SIG-M5 treated with dmso at 0.1 percent for 504 hours (cell line): ENCODE measurements at regions not wholly inside any gene's neighbourhood (a gene's known extent, or its start where the extent isn't known, plus 50 kb on each side); places are given as distances from the start of the nearest gene placed in this dataset.
A peak's percentile ranks its signal among the peaks of the same experiment; 100 is the strongest.
"Not testable (repeated sequence)": the region's sequence is repeated elsewhere in the genome, so short reads cannot be mapped to it uniquely, and the experiment has no call there.

Source experiments
- DNase-seq: peaks from one replicate; lab custom pipeline; 2025; ENCODE audit not compliant: unreplicated experiment; lab: John Stamatoyannopoulos, UW

- DNase-seq: no peak
Observed at GRCh38 chr14:49249022-49249421, 337.2 kb downstream of the RPS29 start.

- not testable (repeated sequence) for DNase-seq
Observed at GRCh38 chr14:49243777-49244176, 342.4 kb downstream of the RPS29 start.

GRCh38 chr14:49240383-49240782 is 345.8 kb downstream of the RPS29 start:
- no peak for DNase-seq

GRCh38 chr14:49228552-49228951 is 357.6 kb downstream of the RPS29 start:
- no peak for DNase-seq

- no peak for DNase-seq
Observed at GRCh38 chr14:49221316-49221715, 364.9 kb downstream of the RPS29 start.

GRCh38 chr14:49220492-49220891 is 365.7 kb downstream of the RPS29 start:
- no peak for DNase-seq

GRCh38 chr14:49218436-49219092 is 367.6 kb downstream of the RPS29 start:
- DNase-seq: no peak

GRCh38 chr14:49212721-49213120 is 373.5 kb downstream of the RPS29 start:
- DNase-seq: no peak

GRCh38 chr14:49209416-49209815 is 376.8 kb downstream of the RPS29 start:
- DNase-seq: no peak

- no peak for DNase-seq
Observed at GRCh38 chr14:49206828-49207227, 379.4 kb downstream of the RPS29 start.

- DNase-seq: no peak
Observed at GRCh38 chr14:49203676-49204075, 382.5 kb downstream of the RPS29 start.

GRCh38 chr14:49199159-49199558 is 387.0 kb downstream of the RPS29 start:
- DNase-seq: no peak

- no peak for DNase-seq
Observed at GRCh38 chr14:49196327-49196726, 389.9 kb downstream of the RPS29 start.

- no peak for DNase-seq
Observed at GRCh38 chr14:49194067-49194466, 392.1 kb downstream of the RPS29 start.

GRCh38 chr14:49193332-49194065 is 392.7 kb downstream of the RPS29 start:
- no peak for DNase-seq

GRCh38 chr14:49191380-49191779 is 394.8 kb downstream of the RPS29 start:
- no peak for DNase-seq

- DNase-seq: no peak
Observed at GRCh38 chr14:49189375-49189774, 396.8 kb downstream of the RPS29 start.

- no peak for DNase-seq
Observed at GRCh38 chr14:49187799-49188198, 398.4 kb downstream of the RPS29 start.

- DNase-seq: peak; percentile 65
Observed at GRCh38 chr14:49173765-49174373, 412.3 kb downstream of the RPS29 start.

- no peak for DNase-seq
Observed at GRCh38 chr14:49164074-49164473, 422.1 kb downstream of the RPS29 start.

- DNase-seq: no peak
Observed at GRCh38 chr14:49160983-49161382, 425.2 kb downstream of the RPS29 start.

- no peak for DNase-seq
Observed at GRCh38 chr14:49159081-49159480, 427.1 kb downstream of the RPS29 start.
